ENCODE measurements at regions not wholly inside any gene's neighbourhood (a gene's known extent, or its start where the extent isn't known, plus 50 kb on each side); places are given as distances from the start of the nearest gene placed in this dataset.

- Mint-ChIP-seq H3K4me3 (no peak overlapping the region), H3K9me3 (no peaks in the 10 kb centered on the region; the same call in 2 of the 3 replicates), H3K27ac (no peak overlapping the region), H3K36me3 (ENCODE audit: low read depth) (no peaks in the 10 kb centered on the region; the same call in 2 of the 3 replicates), H3K4me1 (no peaks in the 10 kb centered on the region), H3K27me3 (ENCODE audit: insufficient read depth, low read depth, poor library complexity) (no peaks in the 10 kb centered on the region)
- Histone ChIP-seq H3K4me2 (no peak overlapping the region), H3K27me3 (ENCODE audit: insufficient read depth) (no peaks in the 10 kb centered on the region; the same call in 1 of the 2 replicates), H3K4me3 (no peak overlapping the region), H3K36me3 (ENCODE audit: insufficient read depth) (no peaks in the 10 kb centered on the region), H3K4me1 (ENCODE audit: insufficient read depth) (no peaks in the 10 kb centered on the region), H3F3A (replicated peaks; ENCODE audit: low read depth) (no peaks in the 10 kb centered on the region), H3K79me2 (replicated peaks; ENCODE audit: insufficient read depth) (no peaks in the 10 kb centered on the region), H3K9me2 (ENCODE audit: insufficient read depth) (peaks cover 16% of the 10 kb centered on the region), H2AFZ (no peak overlapping the region), H4K20me1 (replicated peaks; ENCODE audit: insufficient read depth) (peaks cover 2% of the 10 kb centered on the region; the same call in 1 of the 2 replicates), H3K27ac (ENCODE audit: low read depth) (no peak overlapping the region)
- no peak for ATAC-seq
- DNase-seq (ENCODE audit: low spot score): no peak
- no peak for TF ChIP-seq STAT1 (IDR thresholded peaks at IDR 0.05; ENCODE audit: unreplicated experiment)
- no peak for TF ChIP-seq ZNF114 (CRISPR knock-in tag; IDR thresholded peaks at IDR 0.05)
- TF ChIP-seq CREB1 (CRISPR knock-in tag; IDR thresholded peaks at IDR 0.05; ENCODE audit: low read depth): no peak
- no peak for TF ChIP-seq EZH2 (IDR thresholded peaks at IDR 0.05; ENCODE audit: low read depth, unreplicated experiment)
- TF ChIP-seq EZH2phosphoT487 (IDR thresholded peaks at IDR 0.05; ENCODE audit: unreplicated experiment): no peak
- TF ChIP-seq, protein P1, sequence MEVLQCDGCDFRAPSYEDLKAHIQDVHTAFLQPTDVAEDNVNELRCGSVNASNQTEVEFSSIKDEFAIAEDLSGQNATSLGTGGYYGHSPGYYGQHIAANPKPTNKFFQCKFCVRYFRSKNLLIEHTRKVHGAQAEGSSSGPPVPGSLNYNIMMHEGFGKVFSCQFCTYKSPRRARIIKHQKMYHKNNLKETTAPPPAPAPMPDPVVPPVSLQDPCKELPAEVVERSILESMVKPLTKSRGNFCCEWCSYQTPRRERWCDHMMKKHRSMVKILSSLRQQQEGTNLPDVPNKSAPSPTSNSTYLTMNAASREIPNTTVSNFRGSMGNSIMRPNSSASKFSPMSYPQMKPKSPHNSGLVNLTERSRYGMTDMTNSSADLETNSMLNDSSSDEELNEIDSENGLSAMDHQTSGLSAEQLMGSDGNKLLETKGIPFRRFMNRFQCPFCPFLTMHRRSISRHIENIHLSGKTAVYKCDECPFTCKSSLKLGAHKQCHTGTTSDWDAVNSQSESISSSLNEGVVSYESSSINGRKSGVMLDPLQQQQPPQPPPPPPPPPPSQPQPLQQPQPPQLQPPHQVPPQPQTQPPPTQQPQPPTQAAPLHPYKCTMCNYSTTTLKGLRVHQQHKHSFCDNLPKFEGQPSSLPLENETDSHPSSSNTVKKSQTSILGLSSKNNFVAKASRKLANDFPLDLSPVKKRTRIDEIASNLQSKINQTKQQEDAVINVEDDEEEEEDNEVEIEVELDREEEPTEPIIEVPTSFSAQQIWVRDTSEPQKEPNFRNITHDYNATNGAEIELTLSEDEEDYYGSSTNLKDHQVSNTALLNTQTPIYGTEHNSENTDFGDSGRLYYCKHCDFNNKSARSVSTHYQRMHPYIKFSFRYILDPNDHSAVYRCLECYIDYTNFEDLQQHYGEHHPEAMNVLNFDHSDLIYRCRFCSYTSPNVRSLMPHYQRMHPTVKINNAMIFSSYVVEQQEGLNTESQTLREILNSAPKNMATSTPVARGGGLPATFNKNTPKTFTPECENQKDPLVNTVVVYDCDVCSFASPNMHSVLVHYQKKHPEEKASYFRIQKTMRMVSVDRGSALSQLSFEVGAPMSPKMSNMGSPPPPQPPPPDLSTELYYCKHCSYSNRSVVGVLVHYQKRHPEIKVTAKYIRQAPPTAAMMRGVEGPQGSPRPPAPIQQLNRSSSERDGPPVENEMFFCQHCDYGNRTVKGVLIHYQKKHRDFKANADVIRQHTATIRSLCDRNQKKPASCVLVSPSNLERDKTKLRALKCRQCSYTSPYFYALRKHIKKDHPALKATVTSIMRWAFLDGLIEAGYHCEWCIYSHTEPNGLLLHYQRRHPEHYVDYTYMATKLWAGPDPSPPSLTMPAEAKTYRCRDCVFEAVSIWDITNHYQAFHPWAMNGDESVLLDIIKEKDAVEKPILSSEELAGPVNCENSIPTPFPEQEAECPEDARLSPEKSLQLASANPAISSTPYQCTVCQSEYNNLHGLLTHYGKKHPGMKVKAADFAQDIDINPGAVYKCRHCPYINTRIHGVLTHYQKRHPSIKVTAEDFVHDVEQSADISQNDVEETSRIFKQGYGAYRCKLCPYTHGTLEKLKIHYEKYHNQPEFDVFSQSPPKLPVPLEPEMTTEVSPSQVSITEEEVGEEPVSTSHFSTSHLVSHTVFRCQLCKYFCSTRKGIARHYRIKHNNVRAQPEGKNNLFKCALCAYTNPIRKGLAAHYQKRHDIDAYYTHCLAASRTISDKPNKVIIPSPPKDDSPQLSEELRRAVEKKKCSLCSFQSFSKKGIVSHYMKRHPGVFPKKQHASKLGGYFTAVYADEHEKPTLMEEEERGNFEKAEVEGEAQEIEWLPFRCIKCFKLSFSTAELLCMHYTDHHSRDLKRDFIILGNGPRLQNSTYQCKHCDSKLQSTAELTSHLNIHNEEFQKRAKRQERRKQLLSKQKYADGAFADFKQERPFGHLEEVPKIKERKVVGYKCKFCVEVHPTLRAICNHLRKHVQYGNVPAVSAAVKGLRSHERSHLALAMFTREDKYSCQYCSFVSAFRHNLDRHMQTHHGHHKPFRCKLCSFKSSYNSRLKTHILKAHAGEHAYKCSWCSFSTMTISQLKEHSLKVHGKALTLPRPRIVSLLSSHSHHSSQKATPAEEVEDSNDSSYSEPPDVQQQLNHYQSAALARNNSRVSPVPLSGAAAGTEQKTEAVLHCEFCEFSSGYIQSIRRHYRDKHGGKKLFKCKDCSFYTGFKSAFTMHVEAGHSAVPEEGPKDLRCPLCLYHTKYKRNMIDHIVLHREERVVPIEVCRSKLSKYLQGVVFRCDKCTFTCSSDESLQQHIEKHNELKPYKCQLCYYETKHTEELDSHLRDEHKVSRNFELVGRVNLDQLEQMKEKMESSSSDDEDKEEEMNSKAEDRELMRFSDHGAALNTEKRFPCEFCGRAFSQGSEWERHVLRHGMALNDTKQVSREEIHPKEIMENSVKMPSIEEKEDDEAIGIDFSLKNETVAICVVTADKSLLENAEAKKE (CRISPR knock-in tag; IDR thresholded peaks at IDR 0.05): no peak
- TF ChIP-seq NANOG (IDR thresholded peaks at IDR 0.05; ENCODE audit: borderline replicate concordance): no peak
- TF ChIP-seq ZNF331 (CRISPR knock-in tag; IDR thresholded peaks at IDR 0.05; ENCODE audit: low read depth): no peak
- TF ChIP-seq, protein P2, sequence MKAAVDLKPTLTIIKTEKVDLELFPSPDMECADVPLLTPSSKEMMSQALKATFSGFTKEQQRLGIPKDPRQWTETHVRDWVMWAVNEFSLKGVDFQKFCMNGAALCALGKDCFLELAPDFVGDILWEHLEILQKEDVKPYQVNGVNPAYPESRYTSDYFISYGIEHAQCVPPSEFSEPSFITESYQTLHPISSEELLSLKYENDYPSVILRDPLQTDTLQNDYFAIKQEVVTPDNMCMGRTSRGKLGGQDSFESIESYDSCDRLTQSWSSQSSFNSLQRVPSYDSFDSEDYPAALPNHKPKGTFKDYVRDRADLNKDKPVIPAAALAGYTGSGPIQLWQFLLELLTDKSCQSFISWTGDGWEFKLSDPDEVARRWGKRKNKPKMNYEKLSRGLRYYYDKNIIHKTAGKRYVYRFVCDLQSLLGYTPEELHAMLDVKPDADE (IDR thresholded peaks at IDR 0.05): no peak
- TF ChIP-seq JUNB (IDR thresholded peaks at IDR 0.05; ENCODE audit: unreplicated experiment): no peak
- TF ChIP-seq REST (IDR thresholded peaks at IDR 0.05; ENCODE audit: unreplicated experiment): no peak
- TF ChIP-seq, protein P3, sequence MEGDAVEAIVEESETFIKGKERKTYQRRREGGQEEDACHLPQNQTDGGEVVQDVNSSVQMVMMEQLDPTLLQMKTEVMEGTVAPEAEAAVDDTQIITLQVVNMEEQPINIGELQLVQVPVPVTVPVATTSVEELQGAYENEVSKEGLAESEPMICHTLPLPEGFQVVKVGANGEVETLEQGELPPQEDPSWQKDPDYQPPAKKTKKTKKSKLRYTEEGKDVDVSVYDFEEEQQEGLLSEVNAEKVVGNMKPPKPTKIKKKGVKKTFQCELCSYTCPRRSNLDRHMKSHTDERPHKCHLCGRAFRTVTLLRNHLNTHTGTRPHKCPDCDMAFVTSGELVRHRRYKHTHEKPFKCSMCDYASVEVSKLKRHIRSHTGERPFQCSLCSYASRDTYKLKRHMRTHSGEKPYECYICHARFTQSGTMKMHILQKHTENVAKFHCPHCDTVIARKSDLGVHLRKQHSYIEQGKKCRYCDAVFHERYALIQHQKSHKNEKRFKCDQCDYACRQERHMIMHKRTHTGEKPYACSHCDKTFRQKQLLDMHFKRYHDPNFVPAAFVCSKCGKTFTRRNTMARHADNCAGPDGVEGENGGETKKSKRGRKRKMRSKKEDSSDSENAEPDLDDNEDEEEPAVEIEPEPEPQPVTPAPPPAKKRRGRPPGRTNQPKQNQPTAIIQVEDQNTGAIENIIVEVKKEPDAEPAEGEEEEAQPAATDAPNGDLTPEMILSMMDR (conservative IDR thresholded peaks at IDR 0.05; ENCODE audit: low read depth in 2 of 2): no peak
- no peak for TF ChIP-seq POLR2AphosphoS5 (IDR thresholded peaks at IDR 0.05; ENCODE audit: low read depth)
Measured at GRCh38 chr12:5308216-5308615, 123.7 kb upstream of the NTF3 start.
